Dedifferentiated amniotic fluid mesenchymal stem cell (primary cell): ENCODE measurements at regions not wholly inside any gene's neighbourhood (a gene's known extent, or its start where the extent isn't known, plus 50 kb on each side); places are given as distances from the start of the nearest gene placed in this dataset.

Source experiments
- DNase-seq: peaks from one replicate; pipeline ENCODE4 v3.0.0-alpha.2; 2016; ENCODE audit errors: extremely low spot score

GRCh38 chr20:42020316-42020715 is 402.1 kb upstream of the CHD6 start:
- no peak for DNase-seq

DNA sequence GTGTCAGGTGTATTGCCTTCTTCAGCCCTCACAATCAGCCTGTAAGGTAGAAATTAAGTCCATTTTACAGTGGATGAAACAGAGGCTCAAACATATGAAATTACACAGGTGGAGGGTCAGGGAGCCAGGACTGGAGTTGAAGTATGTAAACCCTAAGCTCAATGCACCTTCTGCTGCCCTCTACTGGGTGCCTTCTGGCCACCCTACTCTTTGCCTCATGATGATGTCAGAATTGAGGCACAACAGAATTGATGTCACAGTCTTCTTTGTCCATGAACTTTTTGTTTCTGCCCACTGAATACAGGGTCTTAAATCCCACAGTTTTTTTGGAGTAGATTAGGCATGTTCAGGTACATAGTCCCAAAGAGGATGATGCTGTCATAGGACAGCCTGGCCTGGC is 400.8 kb upstream of the CHD6 start:
- no peak for DNase-seq

- DNase-seq: no peak
Measured at GRCh38 chr20:42010090-42010489, 391.9 kb upstream of the CHD6 start.

- no peak for DNase-seq
Measured at GRCh38 chr20:42007251-42007650, 389.1 kb upstream of the CHD6 start.

GRCh38 chr20:42005211-42005610 is 387.0 kb upstream of the CHD6 start:
- DNase-seq: no peak

DNA sequence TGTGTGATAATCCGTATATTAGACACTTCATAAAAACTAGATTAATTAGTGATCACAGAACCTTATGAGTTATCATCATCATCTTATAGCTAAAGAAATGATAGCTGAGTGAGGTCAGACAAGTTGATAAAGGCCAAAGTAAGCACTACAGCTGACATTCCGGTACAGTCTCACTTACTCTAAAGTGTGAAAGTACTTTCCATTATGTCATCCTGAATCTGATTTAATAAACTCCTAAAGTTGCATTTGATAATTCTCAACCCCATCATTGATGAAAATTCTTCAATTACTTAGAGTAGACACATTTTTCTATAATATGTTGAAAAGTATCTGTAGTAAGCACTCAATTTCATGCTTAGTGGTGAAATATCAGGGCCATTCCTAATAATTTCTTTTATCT is 385.2 kb upstream of the CHD6 start:
- DNase-seq: no peak

- DNase-seq: no peak
Measured at GRCh38 chr20:41998539-41999341, 380.6 kb upstream of the CHD6 start.

DNA sequence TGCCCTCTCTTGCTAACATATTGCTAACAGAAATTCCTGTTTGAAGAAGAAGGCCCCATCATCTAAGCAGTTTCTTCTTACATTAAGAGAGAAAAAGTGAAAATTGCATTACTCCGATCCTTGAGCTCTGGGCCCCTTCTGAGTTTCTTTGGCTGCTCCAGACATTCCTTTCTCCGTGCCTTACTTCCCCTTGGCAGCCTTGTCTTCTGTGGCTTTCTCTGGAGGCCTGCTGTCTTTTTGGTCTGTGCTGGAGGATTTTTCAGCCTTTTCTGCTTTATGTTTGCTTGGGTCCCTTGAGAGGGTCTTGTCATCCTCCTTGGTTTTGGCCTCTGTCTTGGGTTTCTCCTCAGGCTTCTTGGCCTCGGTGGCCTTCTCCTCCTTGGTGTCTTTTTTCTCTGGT is 378.8 kb upstream of the CHD6 start:
- DNase-seq: no peak

DNA sequence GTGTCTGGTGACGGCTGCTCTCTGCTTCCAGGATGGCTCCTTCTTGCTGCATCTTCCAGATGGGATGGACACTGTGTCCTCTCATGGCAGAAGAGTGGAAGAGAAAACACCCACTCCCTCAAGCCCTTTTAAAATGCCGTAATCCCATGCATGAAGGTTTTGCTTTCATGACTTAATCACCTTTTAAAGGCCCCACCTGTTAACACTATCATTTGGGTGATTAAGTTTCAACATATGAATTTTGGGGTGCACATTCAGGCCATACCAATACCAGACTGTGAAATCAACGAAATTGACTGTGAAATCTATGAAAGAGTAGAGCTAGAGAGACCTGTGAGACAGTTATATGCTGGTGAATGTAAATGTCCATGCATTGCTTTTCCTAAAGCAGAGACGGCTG is 374.3 kb upstream of the CHD6 start:
- no peak for DNase-seq

- DNase-seq: no peak
Measured at GRCh38 chr20:41991412-41991811, 373.2 kb upstream of the CHD6 start.

GRCh38 chr20:41989935-41990635 is 371.9 kb upstream of the CHD6 start:
- no peak for DNase-seq

DNA sequence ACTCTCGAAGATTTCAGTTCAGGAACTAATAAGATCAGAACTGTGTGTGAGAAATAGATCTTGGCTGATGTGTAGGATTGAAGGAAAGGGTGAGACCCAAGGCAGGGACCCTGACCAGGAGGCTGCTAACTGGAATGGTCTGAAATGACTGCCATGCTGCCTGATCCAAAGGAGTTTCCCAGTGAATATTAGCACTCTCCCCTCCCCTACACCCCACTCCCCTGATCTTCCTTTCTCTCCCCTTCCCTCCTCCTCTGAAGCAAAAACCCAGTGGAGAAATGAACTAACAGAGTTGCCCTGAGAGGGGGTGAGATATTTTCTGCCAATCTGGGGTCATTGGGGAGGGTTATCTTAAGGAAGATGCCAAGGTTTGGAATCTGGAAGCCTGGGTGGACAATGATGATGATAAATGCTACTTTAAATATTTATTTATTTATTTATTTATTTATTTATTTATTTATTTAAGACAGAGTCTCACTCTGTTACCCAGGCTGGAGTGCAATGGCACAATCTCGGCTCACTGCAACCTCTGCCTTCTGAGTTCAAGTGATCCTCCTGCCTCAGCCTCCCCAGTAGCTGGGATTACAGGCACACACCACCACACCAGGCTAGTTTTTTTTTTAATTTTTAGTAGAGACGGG is 371.0 kb upstream of the CHD6 start:
- DNase-seq: no peak

GRCh38 chr20:41984031-41984430 is 365.9 kb upstream of the CHD6 start:
- DNase-seq: no peak

DNA sequence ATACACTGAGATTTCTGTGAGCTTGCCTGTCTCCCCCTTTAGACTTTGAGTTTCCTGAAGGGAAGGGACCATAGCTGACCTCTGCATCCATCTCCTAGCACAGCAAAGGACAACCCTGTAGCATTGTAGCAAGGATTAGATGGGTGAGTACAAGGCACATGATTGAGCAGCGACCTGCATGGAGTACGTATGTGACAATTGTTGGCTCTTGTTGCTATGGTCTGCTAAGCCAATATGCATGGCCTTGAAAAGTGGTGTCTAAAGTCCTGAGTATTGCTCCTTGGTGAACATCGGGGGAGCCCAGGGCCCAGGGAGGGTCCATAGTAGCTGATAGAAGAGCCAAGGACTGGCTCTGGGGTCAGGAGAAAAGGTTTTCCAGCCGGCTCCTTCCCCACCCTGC is 365.0 kb upstream of the CHD6 start:
- no peak for DNase-seq

DNA sequence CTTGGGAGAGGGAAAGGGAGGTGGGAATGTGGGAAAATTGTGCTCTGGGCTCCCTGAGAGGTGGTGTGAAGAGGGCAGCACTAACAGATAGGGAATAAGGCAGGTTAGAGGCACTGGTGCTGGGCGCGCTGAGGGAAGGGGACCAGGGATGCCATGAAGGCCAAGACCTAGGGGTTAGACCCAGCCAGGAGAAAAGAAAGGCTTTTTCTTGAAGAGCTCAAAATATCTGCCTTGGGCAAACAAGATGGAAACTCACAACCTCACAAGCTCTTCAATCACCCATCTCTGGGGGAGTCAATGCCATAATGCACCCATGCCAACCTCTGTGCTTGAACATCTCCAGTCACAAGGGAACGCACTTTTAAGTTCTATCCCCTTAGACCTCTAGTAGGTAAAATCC is 363.6 kb upstream of the CHD6 start:
- DNase-seq: no peak

DNA sequence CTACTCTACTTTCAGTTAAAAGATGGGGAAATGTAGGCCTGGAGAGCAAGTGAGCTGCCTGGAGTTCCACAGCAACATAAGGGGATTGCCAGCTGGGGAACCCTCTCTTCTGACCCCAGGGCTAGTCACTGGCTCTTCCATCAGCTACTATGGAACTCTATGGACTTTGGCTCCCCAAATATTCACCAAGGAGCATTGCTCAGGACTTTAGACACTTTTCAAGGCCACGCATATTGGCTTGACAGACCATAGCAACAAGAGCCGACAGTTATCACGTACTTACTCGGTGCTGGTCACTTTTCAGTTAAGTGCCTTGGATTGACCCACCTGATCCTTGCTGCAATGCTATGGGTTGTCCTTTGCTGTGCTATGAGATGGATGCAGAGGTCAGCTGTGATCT is 360.7 kb upstream of the CHD6 start:
- DNase-seq: no peak

- DNase-seq: no peak
Measured at GRCh38 chr20:41978246-41978790, 360.1 kb upstream of the CHD6 start.

DNA sequence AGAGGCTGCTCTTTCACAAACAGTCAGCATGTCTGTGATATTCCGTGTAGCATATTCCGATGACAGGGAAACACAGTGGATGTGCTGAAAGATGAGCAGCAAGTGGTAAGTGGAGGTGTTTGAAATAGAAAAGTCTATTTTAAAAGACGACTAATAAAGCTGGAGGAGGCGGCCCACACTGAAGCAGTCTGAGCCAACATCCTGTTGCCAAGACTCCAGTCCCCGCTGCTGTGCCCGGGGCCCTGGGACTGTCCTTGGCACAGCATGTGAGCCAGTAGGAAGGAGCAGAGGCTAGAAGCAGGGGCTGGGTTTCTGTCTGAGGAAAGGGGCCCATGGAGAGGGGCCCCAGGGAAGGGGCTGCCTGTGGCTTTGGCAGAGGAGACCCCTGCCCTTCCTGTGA is 351.5 kb upstream of the CHD6 start:
- DNase-seq: no peak

GRCh38 chr20:41960166-41960565 is 342.0 kb upstream of the CHD6 start:
- DNase-seq: no peak

DNA sequence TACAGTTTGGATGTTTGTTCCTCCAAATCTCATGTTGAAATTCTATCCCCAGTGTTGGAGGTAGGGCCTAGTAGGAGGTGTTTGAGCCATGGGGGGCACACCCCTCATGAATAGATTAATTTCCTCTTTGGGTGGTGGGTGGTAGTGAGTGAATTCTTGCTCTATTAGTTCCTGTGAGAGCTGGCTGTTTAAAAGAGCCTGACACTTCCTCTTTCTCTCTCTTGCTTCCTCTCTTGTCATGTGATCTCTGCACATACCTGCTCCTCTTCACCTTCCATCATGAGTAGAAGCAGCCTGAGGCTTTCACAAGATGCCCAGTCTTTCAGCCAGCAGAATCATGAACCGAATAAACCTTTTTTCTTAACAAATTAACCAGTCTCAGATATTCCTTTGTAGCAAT is 340.2 kb upstream of the CHD6 start:
- no peak for DNase-seq

- no peak for DNase-seq
Measured at GRCh38 chr20:41956338-41957074, 338.3 kb upstream of the CHD6 start.

DNA sequence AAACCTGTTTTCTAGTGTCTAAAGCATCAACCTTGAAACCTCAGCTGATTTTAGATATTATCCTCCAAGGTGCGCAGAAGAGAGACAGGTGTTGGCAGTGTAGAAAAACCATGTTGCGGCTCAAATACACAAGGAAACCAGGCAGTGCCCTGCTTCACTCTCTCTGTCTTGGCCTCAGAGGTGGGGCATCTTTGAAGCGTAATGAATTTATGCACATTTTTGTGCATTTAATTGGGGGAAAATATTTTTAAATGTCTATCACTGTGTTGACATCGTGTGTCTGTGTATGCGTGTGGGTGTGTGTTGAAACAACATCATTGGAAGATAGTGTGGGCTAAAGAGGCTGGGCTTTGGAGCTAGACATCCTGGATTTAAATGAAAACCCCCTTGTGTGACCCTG is 334.0 kb upstream of the CHD6 start:
- DNase-seq: no peak
